LNCAP (cell line): ENCODE measurements at regions not wholly inside any gene's neighbourhood (a gene's known extent, or its start where the extent isn't known, plus 50 kb on each side); places are given as distances from the start of the nearest gene placed in this dataset.

ENCODE experiments used
- TF ChIP-seq, protein P1 (sequence below): fragments of 450-650 bp; IDR thresholded peaks from 2 replicates; pipeline ENCODE4 v1.5.1; 2017; ENCODE audit warnings: mild to moderate bottlenecking

DNA sequence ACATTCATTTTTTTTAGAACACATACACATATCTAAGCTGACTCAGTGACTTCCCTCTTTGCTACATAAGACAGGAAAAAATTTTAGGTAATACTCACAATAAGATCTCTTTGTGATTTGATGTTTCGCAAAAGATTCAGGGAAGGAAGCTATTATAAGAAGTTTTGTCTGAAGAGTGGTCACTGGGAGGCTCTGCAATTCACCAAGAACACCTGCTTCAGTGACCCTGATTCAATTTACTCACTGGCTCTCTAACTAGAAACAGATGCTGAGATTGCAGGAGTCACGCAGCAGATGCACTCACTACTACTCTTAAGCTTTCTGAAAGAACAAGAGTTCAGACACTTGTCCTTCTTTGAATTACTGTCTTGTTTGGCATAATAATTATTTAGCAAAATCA lies 193.6 kb upstream of the DDI1 start:
- TF ChIP-seq, protein P1, sequence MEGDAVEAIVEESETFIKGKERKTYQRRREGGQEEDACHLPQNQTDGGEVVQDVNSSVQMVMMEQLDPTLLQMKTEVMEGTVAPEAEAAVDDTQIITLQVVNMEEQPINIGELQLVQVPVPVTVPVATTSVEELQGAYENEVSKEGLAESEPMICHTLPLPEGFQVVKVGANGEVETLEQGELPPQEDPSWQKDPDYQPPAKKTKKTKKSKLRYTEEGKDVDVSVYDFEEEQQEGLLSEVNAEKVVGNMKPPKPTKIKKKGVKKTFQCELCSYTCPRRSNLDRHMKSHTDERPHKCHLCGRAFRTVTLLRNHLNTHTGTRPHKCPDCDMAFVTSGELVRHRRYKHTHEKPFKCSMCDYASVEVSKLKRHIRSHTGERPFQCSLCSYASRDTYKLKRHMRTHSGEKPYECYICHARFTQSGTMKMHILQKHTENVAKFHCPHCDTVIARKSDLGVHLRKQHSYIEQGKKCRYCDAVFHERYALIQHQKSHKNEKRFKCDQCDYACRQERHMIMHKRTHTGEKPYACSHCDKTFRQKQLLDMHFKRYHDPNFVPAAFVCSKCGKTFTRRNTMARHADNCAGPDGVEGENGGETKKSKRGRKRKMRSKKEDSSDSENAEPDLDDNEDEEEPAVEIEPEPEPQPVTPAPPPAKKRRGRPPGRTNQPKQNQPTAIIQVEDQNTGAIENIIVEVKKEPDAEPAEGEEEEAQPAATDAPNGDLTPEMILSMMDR = no peak

DNA sequence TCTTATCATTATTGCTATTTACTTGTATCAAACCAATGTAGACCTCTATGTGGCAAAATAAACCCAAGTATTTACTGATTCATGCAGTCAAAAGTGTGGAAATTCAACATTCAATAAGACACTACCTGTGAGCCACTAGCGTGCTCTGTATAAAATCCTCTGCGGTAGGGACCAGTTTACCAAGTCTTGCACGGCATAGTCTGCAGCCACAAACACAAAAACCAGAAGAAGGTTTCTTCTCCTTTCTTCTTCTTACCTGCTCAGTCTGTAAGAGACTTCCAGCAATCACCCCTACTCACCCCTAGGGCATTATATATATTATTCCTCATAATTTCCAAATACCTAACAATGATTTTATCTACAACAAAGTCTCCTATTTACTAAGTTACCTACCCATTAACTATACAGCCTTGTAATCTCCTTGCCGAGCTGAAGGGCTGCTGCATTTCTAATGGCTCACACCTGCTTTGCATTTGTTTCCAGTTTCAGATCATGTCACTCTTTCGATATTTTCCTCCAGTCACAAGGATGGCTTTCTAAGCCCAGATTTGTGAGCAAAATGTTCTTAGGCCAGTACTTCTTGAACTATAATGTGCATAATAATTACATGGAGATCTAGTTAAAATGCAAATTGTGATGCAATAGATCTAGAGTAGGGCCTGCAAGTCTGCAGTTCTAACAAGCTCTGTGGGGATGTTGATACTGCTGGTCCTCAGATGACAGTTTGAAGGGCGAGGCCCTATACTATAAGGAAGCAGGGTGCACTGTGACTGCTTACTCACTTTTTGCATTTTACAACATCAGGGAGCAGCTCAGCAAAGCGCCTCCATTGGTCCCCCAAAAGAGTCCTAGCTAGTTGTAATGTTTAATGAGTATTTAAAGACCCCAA lies 191.9 kb upstream of the DDI1 start:
- TF ChIP-seq, protein P1 = no peak

DNA sequence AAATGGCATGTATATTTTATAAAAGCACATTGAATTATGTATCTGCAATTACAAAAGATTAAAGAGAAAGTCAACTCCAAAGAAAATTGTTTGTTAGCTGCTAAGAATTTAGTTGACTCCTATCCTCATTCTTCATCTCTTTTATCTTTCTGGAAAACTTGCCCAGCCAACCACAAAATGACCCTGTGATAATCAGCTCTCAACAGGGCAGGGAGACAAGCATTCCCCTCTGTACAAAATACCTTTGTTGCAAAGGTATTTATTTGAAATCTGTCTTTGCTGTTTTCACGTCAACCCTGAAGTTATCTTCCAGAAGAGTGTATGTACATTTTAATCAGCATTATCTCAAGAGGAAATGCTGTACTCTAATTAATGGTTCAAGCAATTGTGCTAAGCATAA lies 191.1 kb upstream of the DDI1 start:
- TF ChIP-seq, protein P1 = no peak

DNA sequence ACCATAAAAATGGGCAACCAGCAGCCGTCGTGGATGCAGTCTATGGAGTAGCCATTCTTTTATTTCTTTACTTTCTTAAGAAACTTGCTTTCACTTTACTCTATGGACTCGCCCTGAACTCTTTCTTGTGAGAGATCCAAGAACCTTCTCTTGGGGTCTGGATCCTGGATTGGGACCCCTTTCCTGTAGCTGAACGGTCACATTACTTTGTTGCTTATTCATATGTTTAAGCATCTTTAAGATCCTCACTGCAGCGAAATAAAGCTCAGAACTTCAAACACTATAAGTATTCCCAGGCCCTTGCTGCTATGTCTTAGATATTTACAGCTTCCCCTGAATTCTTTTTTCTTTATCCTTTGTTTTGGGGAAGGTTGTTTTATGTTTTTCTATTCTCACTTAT lies 187.8 kb upstream of the DDI1 start:
- TF ChIP-seq, protein P1 = no peak

DNA sequence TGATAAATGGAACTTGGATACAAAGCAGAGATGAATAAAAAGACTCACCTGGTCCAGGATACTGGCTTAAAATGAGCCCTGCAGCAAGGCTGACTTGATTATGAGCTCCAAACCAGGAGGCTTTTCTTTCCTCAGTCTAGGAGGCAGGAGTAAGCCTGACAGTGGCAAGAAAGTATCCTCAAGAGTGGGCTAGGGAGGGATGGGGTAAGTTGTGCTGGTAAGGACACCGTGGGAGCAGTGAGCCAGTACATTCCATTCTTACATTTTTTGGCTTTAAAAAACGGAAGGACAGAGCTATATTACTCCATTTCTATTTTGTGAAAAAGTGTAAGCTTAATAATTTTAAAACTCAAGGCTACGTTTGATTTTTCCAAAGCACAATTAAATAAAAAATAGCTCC lies 187.1 kb upstream of the DDI1 start:
- TF ChIP-seq, protein P1 = no peak

DNA sequence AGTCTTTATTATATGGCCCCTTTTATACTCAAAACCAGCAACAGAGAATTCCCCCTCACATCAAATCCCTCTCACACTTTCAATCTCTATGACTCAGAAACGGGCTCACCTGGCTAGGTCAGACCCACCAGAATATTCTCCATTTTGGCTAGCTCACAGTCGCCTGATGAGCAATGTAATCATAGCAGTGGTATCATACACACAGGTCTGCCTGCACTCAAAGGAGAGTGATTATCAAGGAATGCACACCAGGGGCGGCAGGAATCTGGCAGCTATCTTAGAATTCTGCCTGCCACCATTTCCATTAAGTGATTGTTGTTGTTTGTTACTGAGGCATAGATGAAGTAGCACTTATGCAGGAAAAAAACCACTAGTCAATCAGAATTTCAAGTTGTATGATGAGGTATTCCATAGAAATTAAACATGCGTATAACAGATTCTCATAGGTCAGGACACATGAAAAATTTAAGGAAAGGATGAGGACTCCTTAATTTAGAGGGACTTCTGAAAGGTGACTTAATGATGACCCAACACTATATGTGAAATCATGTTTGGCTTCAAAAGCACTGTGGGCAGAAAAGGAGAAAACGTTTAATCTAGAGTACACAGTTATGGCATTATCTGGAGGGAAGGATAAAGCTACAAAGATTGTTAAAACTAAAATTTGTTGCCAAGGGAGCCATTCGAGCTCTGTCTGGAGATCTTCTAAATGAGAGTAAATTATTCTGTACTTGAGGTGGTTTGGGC lies 185.8 kb upstream of the DDI1 start:
- TF ChIP-seq, protein P1 = no peak

DNA sequence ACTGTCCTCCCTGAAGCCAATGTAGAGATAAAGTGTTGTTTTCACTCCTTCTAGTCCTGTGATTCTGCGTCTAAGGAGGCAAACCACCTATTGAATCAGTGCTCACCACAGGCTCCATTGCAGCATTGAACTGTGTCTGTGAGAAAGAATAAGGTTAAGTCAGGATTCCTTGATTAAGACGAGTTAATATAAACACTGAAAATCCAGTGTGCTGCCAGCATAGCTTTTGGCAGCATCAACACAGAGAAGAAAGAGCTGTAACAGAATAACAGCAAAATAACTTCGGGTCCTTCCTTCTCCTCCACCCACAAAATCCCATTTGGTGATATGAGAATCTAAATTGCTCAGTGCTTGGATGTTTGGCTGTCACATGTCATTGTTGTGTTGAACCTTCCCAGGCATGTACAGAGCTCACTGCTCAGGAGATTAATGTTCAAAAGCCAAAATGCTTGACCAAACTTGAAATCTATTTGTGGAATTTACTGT lies 185.2 kb upstream of the DDI1 start:
- TF ChIP-seq, protein P1 = no peak
